Endothelial cell of umbilical vein (primary cell): ENCODE measurements at regions not wholly inside any gene's neighbourhood (a gene's known extent, or its start where the extent isn't known, plus 50 kb on each side); places are given as distances from the start of the nearest gene placed in this dataset.

Experiments used
- EZH2 ChIP-seq: IDR thresholded peaks from 2 replicates; pipeline ENCODE4 v1.6.1; 2012; ENCODE audit warnings: borderline replicate concordance, low read depth, mild to moderate bottlenecking, moderate library complexity, low read length, inconsistent platforms; ENCODE audit not compliant: severe bottlenecking
- JUN ChIP-seq: IDR thresholded peaks from 2 replicates; pipeline ENCODE4 v1.6.1; 2011; ENCODE audit warnings: borderline replicate concordance, low read depth; ENCODE audit not compliant: insufficient read length, insufficient read depth
- MAX ChIP-seq: IDR thresholded peaks from 2 replicates; pipeline ENCODE4 v1.6.1; 2011; ENCODE audit not compliant: insufficient read depth, insufficient read length
- POLR2A ChIP-seq: IDR thresholded peaks from 2 replicates; pipeline ENCODE4 v1.6.1; 2012; ENCODE audit warnings: low read depth, mild to moderate bottlenecking, control low read depth, low read length
- POLR2AphosphoS5 ChIP-seq: IDR thresholded peaks from 2 replicates; pipeline ENCODE4 v1.6.1; 2012; ENCODE audit warnings: low read depth, mild to moderate bottlenecking, control low read depth, low read length, moderate library complexity; ENCODE audit not compliant: insufficient read depth
- TF ChIP-seq, protein P1 (sequence below), 2 donors: IDR thresholded peaks; 1 replicate in 1 of 2; 2 replicates in 1 of 2; pipeline ENCODE4 v1.5.1; 2011; ENCODE audit warnings: low read length in 2 of 2, mild to moderate bottlenecking in 2 of 2, moderate library complexity in 2 of 2, control low read depth in 1 of 2, inconsistent platforms in 1 of 2, low read depth in 1 of 2; ENCODE audit not compliant: insufficient read depth in 1 of 2; ENCODE audit errors: extremely low read depth in 1 of 2

- TF ChIP-seq POLR2A (no peak), JUN (no peak), MAX (no peak), EZH2 (no peak), POLR2AphosphoS5 (no peak)
- TF ChIP-seq, protein P1, sequence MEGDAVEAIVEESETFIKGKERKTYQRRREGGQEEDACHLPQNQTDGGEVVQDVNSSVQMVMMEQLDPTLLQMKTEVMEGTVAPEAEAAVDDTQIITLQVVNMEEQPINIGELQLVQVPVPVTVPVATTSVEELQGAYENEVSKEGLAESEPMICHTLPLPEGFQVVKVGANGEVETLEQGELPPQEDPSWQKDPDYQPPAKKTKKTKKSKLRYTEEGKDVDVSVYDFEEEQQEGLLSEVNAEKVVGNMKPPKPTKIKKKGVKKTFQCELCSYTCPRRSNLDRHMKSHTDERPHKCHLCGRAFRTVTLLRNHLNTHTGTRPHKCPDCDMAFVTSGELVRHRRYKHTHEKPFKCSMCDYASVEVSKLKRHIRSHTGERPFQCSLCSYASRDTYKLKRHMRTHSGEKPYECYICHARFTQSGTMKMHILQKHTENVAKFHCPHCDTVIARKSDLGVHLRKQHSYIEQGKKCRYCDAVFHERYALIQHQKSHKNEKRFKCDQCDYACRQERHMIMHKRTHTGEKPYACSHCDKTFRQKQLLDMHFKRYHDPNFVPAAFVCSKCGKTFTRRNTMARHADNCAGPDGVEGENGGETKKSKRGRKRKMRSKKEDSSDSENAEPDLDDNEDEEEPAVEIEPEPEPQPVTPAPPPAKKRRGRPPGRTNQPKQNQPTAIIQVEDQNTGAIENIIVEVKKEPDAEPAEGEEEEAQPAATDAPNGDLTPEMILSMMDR (IDR thresholded peaks at IDR 0.05; ENCODE audit: extremely low read depth in 1 of 2, insufficient read depth in 1 of 2, low read depth in 1 of 2, low read length in 2 of 2): no peak
These were observed 54.4 kb downstream of the PMAIP1 start for GRCh38 chr18:59954241-59954640.
